ENCODE measurements at regions not wholly inside any gene's neighbourhood (a gene's known extent, or its start where the extent isn't known, plus 50 kb on each side); places are given as distances from the start of the nearest gene placed in this dataset.

- no peaks in the 10 kb centered on the region for H3K9me3 ChIP-seq
- H3K27ac ChIP-seq: no peak overlapping the region
- no peaks in the 10 kb centered on the region for H3K36me3 ChIP-seq
- 40 to 44% (median 40%) methylated on average over 5 of the region's 5 CpGs for WGBS, 3 donors
- no peaks in the 10 kb centered on the region for H3K4me1 ChIP-seq (ENCODE audit: insufficient read depth)
- DNase-seq: no peak
- H3K27me3 ChIP-seq: no peaks in the 10 kb centered on the region
- intact Hi-C loops (cut with DNase I): no loop called here
- no peak for TF ChIP-seq EP300 (IDR thresholded peaks at IDR 0.05)
- no peak overlapping the region for H3K4me3 ChIP-seq
These were observed 439.1 kb downstream of the GRB14 start for GRCh38 chr2:164182116-164182627.

DNA sequence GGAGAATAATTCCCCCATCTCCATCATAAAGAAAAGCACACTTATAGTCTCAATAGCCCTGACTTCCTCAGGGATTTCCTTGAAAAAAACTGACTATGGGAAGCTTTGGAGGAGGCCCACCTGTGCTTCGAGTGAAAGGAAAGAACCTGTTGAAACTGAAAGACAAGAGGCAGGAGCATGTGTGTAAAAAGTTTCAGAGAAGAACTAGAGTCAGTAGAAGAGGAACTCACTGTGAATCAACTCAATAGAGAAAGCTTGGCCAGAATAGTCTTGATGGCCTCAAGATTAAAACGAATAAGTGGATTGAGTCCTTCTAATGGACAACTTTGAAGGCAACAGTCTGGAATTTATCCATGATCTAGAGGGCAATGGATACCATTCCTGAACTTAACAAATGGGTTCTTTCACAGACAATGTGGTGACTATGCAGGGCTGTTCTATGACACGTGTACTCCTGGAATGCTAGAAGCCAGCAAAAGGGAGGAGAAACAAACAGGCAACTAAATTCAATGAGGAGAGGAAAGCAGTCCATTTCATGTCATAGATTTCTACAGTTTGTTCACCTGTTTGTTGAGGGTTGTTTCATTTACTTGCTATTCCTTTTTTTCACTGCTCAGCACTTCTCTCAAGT, 442.3 kb downstream of the GRB14 start:
- Histone ChIP-seq H3K27ac (no peak overlapping the region), H3K4me3 (no peak overlapping the region), H3K36me3 (no peaks in the 10 kb centered on the region), H3K27me3 (no peaks in the 10 kb centered on the region), H3K9me3 (no peaks in the 10 kb centered on the region), H3K4me1 (ENCODE audit: insufficient read depth) (no peaks in the 10 kb centered on the region)
- intact Hi-C loops (cut with DNase I): no loop called here
- 70 to 78% (median 71%) methylated on average over 3 of the region's 3 CpGs for WGBS, 3 donors
- no peak for DNase-seq
- TF ChIP-seq CTCF (IDR thresholded peaks at IDR 0.05) (no peak), EP300 (IDR thresholded peaks at IDR 0.05) (no peak), POLR2A (IDR thresholded peaks at IDR 0.05) (no peak)

GRCh38 chr2:164164602-164165001, 428.8 kb upstream of the FIGN start:
- no peak for TF ChIP-seq POLR2A (IDR thresholded peaks at IDR 0.05)
- TF ChIP-seq EP300 (IDR thresholded peaks at IDR 0.05): no peak
- TF ChIP-seq CTCF (IDR thresholded peaks at IDR 0.05): no peak
- Histone ChIP-seq H3K9me3 (no peaks in the 10 kb centered on the region), H3K36me3 (no peaks in the 10 kb centered on the region), H3K4me3 (no peak overlapping the region), H3K27me3 (no peaks in the 10 kb centered on the region), H3K4me1 (ENCODE audit: insufficient read depth) (no peaks in the 10 kb centered on the region), H3K27ac (no peak overlapping the region)
- 93 to 94% (median 94%) methylated on average over 8 of the region's 8 CpGs for WGBS, 3 donors
- intact Hi-C loops (cut with DNase I): no loop called here
- no peak for DNase-seq

DNA sequence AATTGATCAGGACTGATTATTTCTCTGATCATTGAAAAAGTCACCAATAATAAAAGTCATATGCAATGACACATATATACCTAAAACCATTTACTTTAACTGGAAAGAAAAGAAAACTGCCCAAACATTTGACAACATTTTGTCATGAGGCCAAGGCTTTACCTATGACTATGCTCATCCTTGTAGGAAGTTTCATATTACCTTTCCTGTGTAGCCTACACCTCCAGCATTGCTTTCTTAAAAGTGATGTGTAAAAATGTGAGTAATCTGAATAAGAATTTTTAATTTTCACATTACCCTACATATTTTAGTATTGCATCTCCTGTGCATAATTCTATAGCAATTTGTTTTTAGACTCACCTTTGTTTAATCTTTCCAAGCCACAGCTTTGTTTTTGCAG, 419.8 kb upstream of the FIGN start:
- H3K4me1 ChIP-seq (ENCODE audit: insufficient read depth): peaks cover 1% of the 10 kb centered on the region
- DNase-seq: no peak
- no peak overlapping the region for H3K4me3 ChIP-seq
- peaks cover 5% of the 10 kb centered on the region for H3K27me3 ChIP-seq
- H3K27ac ChIP-seq: no peak overlapping the region
- intact Hi-C loops (cut with DNase I): no loop called here
- TF ChIP-seq EP300 (IDR thresholded peaks at IDR 0.05): no peak
- no peak for TF ChIP-seq CTCF (IDR thresholded peaks at IDR 0.05)
- TF ChIP-seq POLR2A (IDR thresholded peaks at IDR 0.05): no peak
- H3K9me3 ChIP-seq: no peaks in the 10 kb centered on the region
- H3K36me3 ChIP-seq: no peaks in the 10 kb centered on the region

DNA sequence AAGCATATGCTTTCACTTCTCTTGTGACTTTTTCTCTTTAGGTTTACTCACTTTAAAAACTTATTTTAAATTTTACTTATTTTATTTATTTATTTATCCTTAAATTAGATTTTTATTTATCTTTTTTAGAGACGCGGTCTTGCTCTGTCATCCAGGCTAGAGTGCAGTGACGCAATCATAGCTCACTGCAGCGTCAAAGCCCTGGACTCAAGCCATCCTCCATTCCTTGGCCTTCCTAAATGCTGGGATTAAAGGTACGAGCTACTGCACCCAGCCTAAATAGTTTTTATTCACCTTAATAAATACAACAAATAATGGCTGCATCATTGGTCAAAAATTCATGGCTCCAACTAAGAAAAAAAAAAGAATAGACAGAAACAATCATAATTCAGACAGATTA, 415.7 kb upstream of the FIGN start:
- intact Hi-C loops (cut with DNase I): no loop called here

More for the DNA sequence above, 415.7 kb upstream of the FIGN start:
- peaks cover 1% of the 10 kb centered on the region for H3K4me1 ChIP-seq (ENCODE audit: insufficient read depth)
- no peaks in the 10 kb centered on the region for H3K36me3 ChIP-seq
- 53 to 63% (median 53%) methylated on average over 5 of the region's 5 CpGs for WGBS, 3 donors
- no peak overlapping the region for H3K4me3 ChIP-seq
- H3K27ac ChIP-seq: no peak overlapping the region
- peak in 2 of 5 donors; percentile 39 to 47 for DNase-seq
- TF ChIP-seq POLR2A (IDR thresholded peaks at IDR 0.05) (no peak), EP300 (IDR thresholded peaks at IDR 0.05) (no peak), CTCF (IDR thresholded peaks at IDR 0.05) (no peak)
- no peaks in the 10 kb centered on the region for H3K27me3 ChIP-seq
- no peaks in the 10 kb centered on the region for H3K9me3 ChIP-seq
